GM19468 (cell line): ENCODE measurements at regions not wholly inside any gene's neighbourhood (a gene's known extent, or its start where the extent isn't known, plus 50 kb on each side); places are given as distances from the start of the nearest gene placed in this dataset.

Source experiments
- ATAC-seq: cut with Tn5 transposase; IDR thresholded peaks from one replicate; pipeline ENCODE4 v1.9.1; 2021; ENCODE audit warnings: mild to moderate bottlenecking, moderate library complexity, moderate number of reproducible peaks; ENCODE audit not compliant: unreplicated experiment; ENCODE audit errors: extremely low read depth

GRCh38 chr6:93515736-93516135 is 96.4 kb upstream of the EPHA7 start:
- no peak for ATAC-seq

DNA sequence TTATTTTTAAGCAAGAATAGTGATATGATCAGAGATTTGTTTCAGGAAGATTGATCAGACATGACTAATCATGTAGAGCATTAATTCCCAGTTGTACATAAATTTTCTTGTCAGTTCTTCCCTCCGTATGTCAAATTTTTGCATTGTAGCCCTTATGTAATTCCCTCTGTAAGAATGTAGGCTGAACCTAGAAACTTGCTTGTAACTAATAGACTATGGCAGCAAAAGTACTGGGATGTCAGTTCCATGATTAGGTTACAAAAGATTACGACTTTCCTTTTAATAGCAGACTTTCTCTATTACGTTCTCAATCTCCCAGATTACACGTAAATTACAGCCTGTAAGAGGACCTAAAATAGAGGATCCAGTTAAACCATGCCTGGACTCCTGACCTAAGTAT is 79.4 kb upstream of the EPHA7 start:
- no peak for ATAC-seq

- ATAC-seq: no peak
These were observed 77.2 kb upstream of the EPHA7 start for GRCh38 chr6:93496548-93496947.

DNA sequence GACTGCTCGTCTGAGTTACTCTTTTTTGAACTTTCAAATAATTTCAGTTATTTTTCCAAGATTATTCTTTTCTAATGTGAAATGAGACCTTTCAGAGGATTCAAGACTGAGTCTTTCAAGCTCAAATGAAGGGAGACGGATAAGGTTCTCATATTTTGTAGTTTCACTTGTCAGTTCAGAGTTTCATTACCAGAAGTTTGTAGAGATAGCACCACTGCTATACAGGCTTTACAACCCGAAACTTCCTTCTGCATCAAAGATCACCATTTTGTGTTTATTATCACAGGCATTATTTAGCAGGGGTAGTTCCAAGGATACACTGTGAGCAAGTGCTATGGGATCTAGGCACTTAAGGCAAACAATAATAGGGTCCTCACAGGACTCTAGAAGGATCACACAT is 74.7 kb upstream of the EPHA7 start:
- ATAC-seq: no peak

- no peak for ATAC-seq
These were observed 55.4 kb upstream of the EPHA7 start for GRCh38 chr6:93474733-93475179.

GRCh38 chr6:93471281-93471680 is 51.9 kb upstream of the EPHA7 start:
- ATAC-seq: no peak
